HG03159 (cell line): ENCODE measurements at regions not wholly inside any gene's neighbourhood (a gene's known extent, or its start where the extent isn't known, plus 50 kb on each side); places are given as distances from the start of the nearest gene placed in this dataset.

ENCODE experiments used
- ATAC-seq: cut with Tn5 transposase; IDR thresholded peaks from one replicate; pipeline ENCODE4 v1.9.1; 2021; ENCODE audit warnings: mild to moderate bottlenecking, moderate library complexity; ENCODE audit not compliant: unreplicated experiment

- ATAC-seq, result no peak
These were observed 247.0 kb downstream of the CHD9NB start for GRCh38 chr16:52805559-52806168.

GRCh38 chr16:52800432-52800831 is 252.3 kb downstream of the CHD9NB start:
- no peak for ATAC-seq

DNA sequence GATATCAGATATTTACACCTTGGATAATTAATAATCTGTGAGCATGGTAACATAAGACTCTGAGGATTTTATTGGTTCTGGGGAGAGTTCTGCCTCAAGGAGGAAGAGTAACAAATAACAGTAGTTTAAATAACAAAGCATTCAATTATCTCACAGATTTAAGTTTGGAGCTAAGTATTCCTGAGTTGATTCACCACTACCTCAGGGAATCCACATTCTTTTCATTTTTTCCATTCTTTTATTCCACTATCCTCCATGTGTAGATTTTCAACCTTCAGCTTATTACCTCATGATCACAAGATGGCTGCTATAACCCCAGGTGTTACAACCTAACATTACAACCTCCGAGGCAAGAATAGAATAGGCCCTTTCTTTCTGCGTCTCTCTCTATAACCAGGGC is 252.2 kb upstream of the TOX3 start:
- ATAC-seq, result no peak

GRCh38 chr16:52787709-52788108 is 240.8 kb upstream of the TOX3 start:
- ATAC-seq, result no peak

- no peak for ATAC-seq
These were observed 239.1 kb upstream of the TOX3 start for GRCh38 chr16:52786091-52786490.

DNA sequence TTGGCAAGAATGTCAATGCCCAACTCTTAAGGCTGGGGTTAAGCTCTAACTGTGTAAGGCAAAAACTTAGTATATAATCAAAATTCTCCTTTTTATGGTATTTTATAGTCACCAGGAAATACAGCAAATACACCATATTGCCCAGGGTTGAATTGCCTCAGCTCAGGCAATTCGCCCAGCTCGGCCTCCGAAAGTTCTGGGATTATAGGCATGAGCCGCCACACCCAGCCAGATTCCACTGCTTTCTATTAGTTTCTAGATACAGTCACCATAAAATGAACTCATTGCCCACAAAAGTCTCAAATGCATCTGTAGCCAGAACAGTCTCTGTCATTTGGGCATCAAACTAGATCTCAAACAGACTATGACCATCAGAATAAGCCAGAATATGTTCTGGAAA is 238.7 kb upstream of the TOX3 start:
- ATAC-seq, result no peak

DNA sequence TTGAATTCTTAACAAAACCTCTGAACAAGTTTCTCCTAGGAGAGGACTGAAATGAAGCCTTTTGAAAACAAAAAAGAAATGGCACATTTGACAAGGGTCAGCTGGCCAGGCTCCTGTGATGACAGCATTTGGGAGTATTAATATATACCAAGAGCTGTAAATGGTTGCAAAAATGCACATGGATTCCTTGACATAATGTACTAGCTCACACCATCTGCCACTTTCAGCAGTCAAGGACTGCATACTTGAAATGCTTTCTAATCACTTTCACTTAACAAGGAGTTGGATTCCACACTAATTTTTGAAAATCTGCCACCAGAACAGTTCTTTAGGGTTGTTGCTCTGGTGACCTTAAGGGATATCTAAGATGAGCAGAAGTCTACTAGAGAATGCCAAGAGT is 236.7 kb upstream of the TOX3 start:
- no peak for ATAC-seq

DNA sequence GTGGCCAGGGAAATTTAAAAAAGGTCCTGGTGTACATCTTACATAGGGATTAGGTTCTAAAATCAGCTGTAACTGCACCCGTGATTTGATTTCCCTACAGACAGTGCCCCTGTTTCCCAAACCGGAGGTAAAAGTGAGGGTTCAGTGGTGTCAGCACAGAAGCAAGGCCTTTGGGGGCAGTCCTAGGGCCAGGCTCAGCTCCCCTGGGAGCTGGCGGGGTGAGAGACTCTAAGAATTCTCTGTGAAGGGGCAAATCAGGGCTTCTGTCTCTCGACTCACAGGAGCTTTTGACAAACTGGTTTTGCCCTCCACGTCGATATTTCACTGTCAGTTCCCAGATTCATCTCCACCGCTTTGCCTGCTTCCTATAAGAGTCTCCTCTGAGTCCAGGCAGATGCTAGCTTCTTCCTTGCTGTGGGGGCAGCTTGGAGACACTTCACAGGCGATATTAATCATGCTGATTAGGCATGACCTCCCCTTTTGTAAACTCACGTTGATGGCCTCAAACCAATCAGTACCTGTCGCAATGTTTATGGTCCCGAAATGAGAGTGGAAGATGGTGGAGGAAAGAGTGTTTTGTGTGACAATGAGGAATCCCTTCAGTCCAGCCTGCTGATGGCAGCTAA is 234.2 kb upstream of the TOX3 start:
- ATAC-seq, result no peak

DNA sequence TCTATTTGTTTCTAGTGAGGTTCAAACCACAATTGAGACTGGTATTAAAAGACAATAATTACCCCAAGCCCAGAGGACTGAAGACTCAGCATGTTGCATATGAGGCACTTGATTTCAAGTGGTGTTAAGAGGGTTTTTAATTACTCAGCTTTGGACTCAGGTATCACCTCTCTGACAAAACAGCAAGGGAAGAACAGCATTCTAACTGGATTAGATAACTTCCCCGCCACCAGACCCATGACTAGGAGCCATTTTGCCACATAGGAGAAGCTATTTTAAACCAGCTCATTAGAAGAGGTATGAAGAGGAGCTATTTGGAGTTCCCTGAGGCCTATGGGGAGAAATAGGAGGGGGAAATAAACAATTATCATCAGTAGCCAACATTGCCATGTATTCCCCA is 226.1 kb upstream of the TOX3 start:
- ATAC-seq, result no peak

DNA sequence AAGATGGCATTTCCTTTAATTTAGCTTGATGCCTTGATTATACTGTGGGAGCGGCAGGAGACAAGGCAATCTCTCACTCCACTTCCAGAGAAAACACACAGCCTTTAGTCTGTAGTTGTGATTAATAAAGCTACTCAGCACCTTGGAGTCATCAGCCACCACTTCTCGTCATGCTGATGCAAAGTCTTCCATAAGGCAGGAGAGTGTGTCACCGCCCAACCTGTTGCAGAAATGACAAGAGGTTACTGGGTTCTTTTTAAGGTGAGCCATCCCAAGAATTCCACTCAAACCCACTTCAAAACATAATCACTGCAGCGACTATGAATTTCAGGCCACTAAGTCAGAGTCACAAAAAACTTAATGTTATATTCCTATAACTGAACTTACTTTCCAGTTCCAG is 223.9 kb upstream of the TOX3 start:
- no peak for ATAC-seq

- no peak for ATAC-seq
These were observed 211.5 kb upstream of the TOX3 start for GRCh38 chr16:52758473-52758855.

- no peak for ATAC-seq
These were observed 211.0 kb upstream of the TOX3 start for GRCh38 chr16:52757746-52758472.

DNA sequence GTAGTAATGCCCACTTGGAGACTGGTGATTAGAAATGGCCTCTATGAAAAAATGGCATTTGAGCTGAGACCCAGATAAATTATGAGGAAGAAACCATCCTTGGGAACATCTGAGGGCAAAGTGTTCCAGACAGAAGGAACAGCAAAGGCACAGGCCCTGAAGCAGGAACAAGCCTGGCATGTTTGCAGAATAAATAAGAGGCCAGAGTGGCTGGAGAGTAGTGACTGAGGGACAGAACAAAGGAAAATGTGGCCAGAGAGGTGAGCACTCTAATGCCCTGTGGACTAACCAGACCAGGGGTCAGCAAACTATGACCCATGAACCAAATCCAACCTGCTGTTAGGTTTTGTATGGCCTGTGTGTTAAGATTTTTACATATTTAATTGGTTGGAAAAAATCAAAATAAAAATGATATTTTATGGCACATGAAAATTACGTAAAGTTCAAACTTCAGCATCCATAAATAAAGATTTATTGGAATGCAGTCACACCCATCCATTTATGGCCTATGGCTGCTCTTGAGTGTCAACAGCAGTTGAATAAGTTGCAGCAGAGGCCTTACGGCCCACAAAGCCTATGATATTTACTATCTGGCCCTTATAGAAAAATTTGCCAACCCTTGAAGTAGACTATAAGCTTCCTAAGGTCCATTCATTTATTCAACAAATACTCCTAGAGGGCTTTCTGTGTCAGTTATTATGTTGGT is 210.0 kb upstream of the TOX3 start:
- ATAC-seq, result no peak

- no peak for ATAC-seq
These were observed 208.5 kb upstream of the TOX3 start for GRCh38 chr16:52755396-52755795.

GRCh38 chr16:52751035-52751434 is 204.1 kb upstream of the TOX3 start:
- no peak for ATAC-seq

- ATAC-seq, result no peak
These were observed 201.8 kb upstream of the TOX3 start for GRCh38 chr16:52748741-52749140.

- ATAC-seq, result no peak
These were observed 200.2 kb upstream of the TOX3 start for GRCh38 chr16:52747088-52747595.

DNA sequence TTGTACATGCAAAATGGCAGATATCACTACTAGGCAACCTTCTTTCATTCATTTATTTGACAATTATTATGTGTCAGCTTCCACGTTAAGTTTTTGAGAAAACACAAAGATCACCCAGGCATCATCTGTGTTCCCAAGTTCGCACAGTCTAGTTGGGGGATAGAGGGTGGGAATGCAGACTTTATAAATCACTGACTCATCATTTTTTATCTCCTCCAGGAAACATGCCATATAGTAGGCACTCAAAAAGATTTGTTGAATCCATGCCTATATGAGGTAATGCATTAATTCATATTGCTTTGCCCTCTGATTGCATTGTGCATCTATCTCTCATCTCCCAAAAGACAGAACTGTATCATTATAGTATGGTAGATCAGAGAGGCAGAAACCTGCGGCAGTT is 196.8 kb upstream of the TOX3 start:
- no peak for ATAC-seq

- ATAC-seq, result no peak
These were observed 195.7 kb upstream of the TOX3 start for GRCh38 chr16:52742608-52743170.

- no peak for ATAC-seq
These were observed 195.1 kb upstream of the TOX3 start for GRCh38 chr16:52742052-52742451.

- ATAC-seq, result no peak
These were observed 194.4 kb upstream of the TOX3 start for GRCh38 chr16:52741351-52741750.
